ENCODE measurements at regions not wholly inside any gene's neighbourhood (a gene's known extent, or its start where the extent isn't known, plus 50 kb on each side); places are given as distances from the start of the nearest gene placed in this dataset.
A peak's percentile ranks its signal among the peaks of the same experiment; 100 is the strongest.
"Not testable (repeated sequence)": the region's sequence is repeated elsewhere in the genome, so short reads cannot be mapped to it uniquely, and the experiment has no call there.

DNA sequence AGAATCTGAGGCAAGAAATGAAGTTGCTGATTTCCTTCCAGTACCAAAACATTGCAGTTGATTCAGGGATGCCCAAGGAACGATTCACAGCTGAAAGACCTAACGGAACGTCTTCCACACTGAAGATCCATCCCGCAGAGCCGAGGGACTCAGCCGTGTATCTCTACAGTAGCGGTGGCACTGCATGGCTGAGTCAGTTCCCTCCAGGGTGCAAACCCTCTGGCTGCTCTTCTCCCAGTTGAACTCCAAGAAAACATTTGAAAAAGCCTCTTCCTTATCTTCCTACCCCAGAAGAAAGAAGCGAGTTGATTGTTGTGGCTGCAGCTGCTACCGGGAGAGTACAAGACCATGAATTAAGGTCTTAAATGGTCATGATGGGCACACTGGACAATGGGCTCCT, 147.1 kb upstream of the PRSS1 start:
- no peak for DNase-seq

DNA sequence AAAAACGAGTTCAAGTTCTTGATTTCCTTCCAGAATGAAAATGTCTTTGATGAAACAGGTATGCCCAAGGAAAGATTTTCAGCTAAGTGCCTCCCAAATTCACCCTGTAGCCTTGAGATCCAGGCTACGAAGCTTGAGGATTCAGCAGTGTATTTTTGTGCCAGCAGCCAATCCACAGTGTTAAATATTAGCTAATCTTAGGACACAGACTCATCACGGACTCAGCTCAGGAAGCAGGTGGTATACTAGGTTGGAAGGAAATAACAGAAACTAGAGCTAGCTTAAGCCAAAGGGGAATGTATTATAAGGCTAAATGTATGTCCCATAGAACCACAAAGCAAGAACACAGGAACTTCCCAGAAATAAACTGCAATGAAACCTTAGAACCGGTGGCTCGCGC, 151.0 kb upstream of the PRSS1 start:
- no peak for DNase-seq

DNA sequence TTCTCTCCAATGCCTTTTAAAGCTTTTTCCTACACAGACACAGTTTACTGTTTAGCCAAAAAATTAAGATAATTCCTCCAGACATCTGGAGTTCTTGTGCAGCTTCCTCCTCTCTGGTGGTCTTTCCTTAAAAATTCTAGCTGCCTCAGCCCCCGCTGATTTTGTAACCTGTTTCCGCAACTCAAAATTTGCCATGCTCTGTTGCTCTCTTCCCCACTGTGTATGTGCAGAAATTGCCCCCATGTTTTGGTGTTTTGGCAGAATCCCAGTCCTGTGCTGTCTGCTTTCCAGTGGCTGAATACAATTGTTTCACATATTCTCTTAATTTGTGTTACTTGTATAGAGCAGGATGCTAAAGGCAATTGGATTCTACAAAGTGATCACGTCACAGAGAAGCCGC, 151.7 kb upstream of the PRSS1 start:
- DNase-seq = no peak

DNA sequence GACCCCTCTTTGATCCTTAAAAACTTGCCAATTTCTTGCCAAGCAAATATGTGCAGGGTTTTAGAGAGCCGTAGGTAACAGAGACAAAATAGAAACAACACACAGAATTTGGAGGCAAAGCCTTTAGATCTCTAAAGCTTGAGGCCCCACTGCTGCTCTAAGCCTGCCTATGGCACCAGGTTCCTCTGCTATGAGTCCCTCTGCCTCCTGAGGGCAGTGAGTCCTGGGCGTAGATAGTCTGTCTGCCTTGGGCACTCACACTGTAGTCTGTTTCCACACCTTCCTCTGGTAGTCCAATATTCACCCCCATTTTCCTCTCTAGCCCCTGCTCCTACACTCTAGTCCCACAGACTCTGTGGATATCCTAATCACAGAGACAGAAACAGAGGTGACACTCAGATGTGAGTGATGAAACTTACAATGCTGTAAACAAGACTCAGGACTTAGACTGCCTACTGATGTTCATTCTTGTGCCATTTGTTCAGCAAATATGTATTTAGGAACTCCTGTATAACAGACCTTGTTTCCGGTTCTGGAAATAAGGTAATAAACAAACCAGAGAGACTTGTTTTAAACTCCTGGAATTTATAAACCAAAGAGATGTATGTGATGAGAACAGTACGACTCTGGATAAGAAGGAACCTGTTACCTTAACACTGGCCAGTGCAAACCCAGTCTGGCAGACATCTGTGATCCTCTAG, 153.3 kb upstream of the PRSS1 start:
- no peak for DNase-seq

DNA sequence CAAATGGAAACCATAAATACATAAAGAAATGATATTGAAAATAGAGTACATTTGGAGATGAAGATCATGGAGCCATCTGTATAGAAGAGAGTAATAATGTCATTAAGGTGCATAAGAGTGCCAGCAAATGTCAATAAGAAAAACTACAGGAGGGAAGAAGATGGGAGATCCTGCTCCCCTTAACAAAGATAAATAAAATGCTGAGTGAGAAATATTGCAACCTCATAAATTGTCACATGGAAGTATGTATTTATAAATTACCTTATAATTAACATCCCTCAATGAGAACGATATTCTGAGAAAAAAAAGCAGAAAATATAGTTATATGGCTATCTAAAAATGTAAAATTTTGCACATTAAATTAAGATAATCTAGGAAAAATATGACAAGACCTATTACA, 155.2 kb upstream of the PRSS1 start:
- DNase-seq = no peak

DNA sequence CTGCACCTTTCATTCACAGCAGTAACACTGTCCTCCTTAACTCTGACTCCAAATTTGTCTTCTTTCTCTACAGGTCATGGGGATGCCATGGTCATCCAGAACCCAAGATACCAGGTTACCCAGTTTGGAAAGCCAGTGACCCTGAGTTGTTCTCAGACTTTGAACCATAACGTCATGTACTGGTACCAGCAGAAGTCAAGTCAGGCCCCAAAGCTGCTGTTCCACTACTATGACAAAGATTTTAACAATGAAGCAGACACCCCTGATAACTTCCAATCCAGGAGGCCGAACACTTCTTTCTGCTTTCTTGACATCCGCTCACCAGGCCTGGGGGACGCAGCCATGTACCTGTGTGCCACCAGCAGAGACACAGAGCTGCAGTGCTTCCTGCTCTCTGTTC, 156.2 kb upstream of the PRSS1 start:
- no peak for DNase-seq

DNA sequence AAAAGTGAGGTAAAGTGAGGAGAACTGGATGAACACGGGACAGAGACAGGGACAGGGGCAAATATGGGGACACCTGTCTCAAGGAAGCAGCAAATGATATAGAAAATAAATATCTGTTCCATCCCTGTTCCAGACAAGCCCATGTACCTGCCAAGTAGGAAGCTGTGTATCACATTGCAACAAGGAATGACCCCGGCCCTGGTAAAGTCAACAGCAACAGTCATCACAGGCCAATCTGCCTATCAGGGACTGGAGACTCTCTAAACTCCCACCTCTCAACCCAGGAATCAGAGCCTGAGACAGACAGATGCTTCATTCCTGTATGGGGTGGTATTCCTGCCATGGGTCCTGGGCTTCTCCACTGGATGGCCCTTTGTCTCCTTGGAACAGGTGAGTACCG, 156.6 kb upstream of the PRSS1 start:
- DNase-seq = no peak

DNA sequence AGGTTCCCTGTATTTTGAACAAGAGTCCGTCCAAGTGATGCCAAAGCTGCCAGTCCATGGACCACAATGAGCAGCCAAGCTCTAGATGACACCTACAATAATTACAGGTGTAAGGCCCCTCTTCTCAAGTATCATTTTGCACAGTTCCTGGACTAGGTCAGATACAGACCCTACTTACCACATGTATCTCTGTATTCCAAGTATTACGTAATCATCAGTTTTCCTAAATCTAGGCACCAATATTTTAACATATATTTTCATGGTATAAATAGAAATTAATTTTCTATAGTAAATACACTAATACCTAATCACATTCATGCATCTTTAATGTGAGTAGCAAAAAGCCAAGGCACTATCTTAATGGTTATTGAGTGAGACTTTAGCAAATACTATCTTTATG, 157.0 kb upstream of the PRSS1 start:
- DNase-seq = no peak

DNA sequence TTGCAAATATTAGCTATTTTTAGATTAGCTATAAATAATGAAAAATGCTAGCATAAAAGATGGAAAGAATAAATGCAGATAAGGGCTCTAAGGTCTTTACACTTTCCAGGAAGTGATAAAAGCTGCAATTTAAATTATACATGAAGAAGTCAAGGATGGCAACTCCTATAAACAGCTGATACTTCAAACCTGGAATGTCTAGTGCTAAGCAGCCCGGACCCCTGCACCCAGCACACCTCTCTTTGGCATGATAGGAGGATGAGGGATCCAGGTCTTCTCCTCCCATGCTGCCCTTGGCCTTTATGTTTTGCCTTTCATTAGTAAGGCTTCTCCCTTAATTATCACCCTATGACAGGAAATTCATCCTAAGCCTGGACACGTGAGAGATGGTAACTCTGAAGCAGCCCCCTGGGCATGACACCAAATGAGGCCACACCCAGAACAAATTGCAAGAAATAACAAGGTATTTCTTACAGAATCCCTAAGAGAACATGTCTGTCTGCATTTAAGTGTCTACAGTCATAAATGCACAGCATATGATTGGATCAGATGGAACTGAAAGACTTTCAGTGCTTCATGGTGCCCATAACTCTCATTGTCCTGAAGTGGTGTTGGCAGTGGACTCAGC, 158.3 kb upstream of the PRSS1 start:
- DNase-seq = no peak

DNA sequence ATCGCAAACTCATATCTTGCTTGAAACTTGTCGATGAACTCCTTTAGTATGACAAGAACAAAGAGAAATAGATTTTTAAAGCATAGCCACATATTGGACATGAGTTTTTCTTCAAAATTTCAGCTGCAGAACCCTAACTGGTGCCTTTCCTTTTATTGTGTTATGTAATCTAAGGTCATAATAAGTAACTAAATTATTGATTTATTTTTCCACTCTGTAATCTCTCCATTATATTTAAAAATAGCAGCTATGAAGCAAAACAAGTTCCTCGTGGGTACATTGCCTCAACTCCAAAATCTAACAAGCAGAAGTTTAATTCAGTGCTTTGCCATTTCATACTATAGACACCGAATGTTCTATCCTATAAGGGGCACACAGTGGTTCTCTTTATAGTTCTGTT, 159.2 kb upstream of the PRSS1 start:
- no peak for DNase-seq

DNA sequence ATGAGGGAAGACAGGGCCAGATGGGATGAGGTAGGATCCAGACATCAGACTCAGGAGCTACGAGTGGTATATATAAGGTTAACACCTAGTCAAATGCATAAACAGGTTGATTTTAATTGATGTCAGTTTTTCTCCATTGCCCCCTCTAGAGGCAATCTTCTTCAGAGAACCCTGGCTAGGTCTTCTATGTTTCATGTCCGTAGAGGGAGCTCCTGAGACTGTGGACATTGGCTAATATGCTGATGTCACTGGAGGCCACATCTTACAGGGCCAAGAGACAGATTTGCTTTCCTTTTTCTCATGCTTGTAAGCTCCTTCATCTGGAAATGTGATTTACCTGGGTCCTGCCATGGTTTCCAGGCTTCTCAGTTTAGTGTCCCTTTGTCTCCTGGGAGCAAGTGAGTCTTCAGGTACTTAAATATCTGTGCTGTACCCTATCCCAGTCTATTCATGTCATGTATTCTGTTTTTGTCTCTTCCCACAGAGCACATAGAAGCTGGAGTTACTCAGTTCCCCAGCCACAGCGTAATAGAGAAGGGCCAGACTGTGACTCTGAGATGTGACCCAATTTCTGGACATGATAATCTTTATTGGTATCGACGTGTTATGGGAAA, 161.6 kb upstream of the PRSS1 start:
- DNase-seq = no peak

DNA sequence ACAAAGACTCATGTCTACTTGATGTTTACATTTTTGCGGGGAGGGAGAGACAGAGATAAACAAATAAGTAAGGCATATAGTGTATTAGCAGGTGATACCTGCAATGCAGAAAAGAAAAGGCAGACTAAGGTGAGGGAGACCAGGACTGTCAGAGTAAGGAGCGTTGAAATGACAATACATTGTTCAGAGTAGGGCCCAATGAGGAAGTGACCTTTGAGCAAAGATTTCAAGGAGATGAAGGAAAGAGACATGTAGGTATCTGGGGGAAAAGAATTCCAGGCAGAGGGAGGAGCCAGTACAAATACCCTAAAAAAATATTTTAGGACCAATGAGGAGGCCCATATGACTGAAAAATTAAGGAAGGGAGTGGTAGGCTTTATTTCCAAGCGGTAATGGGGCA, 162.7 kb upstream of the PRSS1 start:
- DNase-seq = no peak

DNA sequence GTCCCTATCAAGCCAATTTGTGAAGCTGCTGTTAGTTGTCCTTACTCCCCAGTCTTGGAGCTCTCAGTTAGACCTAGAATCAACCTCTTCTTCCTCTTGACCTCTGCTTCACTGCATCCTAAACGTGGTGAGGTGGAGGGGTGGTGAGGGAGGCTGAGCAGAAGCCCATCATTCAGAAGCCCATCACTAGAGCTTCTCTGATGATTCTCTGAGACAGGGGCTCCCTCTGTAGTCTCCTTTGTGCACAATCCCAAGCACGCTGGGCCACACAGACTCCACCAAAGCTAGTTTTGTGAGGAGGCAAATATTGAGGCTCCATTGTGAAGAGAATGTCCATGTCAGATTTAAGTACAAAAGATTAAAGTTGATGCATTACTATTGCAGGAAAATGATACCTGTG, 163.8 kb upstream of the PRSS1 start:
- no peak for DNase-seq

DNA sequence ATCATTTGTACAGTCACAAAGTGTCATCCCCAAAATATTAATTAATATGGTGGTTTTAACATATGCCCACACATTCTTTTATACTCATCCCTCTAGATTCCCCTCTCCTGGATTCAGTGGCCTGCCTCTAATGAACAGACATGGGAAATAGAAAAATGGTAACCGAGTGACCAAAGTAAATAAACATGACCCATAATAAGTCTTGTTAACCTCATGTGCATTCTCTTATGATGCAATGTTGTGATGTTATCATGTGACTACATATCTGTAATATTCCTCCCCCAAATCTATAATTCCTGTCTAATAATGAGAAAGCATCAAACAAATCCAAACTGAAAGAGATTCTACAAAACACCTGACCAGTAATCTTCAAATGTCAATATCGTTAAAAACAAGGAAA, 164.5 kb upstream of the PRSS1 start:
- DNase-seq = no peak

DNA sequence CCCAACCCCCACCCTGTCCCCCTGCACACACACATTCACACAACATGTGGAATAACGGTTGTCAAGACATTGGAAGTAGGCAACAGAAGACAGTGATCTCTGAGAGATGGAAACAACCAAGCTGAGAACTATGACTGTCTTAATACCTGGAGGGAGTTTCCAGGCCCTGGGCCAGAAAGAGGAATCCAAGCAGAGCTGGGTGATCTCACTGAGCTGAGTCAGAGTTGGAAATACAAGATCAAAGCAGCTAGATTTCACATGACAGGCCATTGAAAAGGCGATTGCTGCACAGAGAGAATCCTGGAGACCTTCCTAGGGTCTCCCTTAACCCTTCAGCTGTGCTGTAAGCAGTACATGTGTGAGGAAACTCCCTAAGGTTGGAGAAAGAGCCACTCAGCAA, 165.8 kb upstream of the PRSS1 start:
- peak; percentile 18 for DNase-seq

DNA sequence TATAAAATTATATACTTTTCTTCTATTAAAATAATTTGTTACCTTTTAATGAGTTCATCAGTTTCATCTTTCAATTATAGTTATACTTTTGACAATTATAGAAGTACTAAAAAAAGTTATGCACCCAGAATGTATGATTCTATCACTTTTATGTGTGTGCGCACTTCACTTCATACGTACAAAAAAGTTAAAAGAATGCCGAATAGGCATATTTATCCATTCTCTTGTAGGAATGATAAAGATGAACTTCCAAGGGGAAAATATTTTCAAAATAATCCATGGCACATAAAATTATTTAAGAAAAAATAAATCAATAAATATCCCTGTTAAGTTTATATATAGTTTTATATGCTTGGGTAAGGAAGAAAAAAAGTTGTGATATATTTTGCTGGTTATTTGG, 166.9 kb upstream of the PRSS1 start:
- DNase-seq = no peak

DNA sequence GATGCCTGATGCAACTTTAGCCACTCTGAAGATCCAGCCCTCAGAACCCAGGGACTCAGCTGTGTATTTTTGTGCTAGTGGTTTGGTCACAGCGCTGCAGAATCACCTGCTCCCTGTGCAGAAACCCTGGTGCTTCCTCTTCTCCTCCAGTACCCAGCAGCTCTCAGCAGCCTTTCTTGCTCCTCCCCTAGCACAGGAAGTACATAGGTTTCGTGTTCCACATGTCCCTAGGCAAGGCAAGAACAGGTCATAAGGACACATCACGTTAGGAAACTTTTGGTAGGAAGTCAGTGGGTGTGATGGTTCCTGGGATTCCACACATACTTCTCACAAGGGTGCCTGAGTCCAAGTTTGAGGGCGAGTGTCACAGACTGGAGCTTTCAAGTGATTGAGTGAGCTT, 167.9 kb upstream of the PRSS1 start:
- DNase-seq = no peak

DNA sequence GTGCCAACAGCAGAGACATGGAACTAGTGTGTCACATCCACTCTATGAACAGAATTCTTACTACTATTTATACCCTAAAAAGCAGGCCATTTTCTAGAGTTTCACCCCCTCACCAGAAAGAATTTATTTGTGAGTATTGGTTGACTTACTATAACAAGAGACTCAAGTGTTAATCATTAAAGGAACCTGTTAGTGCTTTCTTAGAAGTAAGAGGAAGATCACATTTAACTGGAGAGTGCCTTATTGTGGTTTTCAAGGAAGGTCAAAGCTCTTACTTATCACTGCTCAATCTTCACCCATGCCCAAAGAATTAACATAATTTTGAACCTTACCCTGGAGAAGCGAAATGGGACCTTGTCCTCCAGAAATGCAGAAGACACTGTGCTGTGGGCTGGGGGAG, 169.3 kb upstream of the PRSS1 start:
- DNase-seq = no peak

DNA sequence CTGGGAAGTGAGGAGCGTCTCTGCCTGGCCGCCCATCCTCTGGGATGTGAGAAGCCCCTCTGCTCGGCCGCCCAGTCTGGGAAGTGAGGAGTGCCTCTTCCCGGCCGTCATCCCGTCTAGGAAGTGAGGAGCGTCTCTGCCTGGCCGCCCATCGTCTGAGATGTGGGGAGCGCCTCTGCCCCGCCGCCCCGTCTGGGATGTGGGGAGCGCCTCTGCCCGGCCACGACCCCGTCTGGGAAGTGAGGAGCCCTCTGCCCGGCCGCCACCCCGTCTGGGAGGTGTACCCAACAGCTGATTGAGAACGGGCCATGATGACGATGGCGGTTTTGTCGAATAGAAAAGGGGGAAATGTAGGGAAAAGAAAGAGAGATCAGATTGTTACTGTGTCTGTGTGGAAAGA, 173.9 kb upstream of the PRSS1 start:
- DNase-seq = not testable (repeated sequence)

DNA sequence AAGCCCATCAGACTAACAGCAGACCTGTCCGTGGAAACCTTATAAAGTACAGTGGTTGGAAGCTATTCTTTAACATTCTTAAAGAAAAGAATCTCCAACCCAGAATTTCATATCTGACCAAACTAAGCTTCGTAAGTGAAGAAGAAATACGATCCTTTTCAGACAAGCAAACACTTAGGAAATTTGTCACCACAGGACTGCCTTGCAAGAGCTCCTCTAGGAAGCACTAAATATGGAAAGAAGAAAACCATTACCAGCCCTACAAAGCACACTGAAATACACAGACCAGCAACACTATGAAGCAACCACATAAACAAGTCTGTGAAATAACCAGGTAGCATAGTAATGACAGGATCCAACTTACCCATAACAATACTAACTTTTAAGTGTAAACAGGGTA, 177.7 kb upstream of the PRSS1 start:
- no peak for DNase-seq

DNA sequence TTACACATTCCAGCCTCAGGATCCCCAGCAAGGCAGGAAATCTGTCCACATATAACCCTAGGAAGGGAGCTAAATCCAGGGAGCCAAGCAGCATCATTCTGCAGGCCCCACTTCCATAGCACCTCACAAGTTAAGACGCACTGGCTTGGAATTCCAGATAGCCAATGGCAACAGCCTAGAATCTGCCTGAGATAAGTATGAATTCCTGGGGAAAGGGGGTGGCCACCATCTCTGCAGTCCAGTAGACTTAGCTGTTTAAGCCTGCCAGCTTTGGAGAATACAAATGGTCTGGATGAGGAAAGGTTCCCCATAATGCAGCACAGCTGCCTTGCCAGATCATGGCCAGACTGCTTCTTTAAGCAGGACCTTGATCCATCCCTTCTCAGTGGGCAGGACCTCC, 179.4 kb upstream of the PRSS1 start:
- DNase-seq = no peak

DNA sequence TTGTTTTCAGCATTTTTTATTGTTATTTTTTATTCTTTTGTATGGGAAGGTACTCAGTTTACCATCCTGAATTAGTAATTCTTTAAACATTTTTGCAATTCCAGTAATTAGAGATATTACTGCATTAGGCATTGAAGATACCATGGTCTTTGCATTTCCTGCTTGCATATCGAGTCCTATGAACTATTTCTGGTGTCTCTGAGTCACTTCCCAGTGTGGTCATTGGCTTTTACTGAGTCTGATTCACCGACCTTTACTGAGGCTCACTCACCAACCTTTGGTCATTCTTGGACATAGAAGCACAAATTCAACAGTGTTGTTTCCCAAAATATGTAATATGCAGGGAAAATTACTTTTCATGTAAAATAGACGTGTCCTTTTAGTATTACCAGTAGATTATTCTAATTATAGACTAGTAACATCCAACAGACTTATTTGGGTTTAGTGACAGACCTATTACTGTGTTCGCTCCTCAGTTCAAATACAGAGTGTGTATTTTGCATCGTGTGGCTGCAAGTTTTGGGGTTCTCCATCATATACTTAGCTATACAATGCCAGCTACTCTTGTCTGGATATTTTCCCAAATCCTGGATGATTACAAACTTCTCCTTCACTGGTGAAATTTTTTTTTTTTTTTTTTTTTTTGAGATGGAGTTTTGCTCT, 180.7 kb upstream of the PRSS1 start:
- DNase-seq = no peak

DNA sequence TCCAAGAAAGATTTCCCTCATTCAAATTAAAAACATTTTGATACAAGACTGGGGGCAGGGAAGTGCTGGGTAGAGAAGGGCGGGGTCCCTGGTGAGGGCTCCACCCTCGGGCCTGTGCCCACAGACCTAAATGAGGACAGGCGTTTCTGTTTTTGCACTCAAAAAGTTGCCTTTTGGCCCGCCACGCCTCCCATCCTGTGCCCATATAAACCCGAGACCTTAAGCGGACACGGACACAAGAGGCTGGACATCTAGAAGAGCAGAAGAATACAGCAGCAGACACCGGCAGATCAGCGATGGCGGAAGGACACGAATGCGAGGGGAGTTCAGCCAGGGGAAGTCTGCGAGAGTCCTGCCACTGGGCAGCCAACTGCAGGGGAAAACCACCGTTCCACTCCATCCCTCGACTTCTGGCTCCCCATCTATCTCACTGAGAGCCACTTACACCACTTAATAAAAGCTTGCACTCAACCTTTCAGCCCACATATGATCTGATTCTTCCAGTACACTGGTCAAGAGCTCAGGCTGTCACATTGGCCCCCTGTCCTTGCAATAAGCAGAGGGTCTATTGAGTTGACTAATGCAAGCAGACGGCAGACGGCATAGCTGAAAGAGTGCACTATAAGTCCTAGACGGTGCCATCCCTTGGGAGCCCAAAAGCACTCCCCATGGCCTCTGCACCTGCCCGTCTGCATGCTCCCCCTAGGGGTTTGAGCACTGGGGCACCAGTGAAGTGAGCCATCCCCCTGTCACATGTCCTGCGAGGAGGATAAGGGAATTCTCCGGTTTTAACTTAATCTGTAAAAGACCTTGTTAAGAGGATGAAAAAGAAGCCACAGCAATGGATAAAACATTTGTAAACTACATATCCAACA, 181.8 kb upstream of the PRSS1 start:
- DNase-seq = no peak
